ENCODE measurements at regions not wholly inside any gene's neighbourhood (a gene's known extent, or its start where the extent isn't known, plus 50 kb on each side); places are given as distances from the start of the nearest gene placed in this dataset.
A peak's percentile ranks its signal among the peaks of the same experiment; 100 is the strongest.

- no peak for DNase-seq
These were observed 165.9 kb upstream of the NCAM1 start for GRCh38 chr11:112795142-112795815.

GRCh38 chr11:112795911-112796649, 165.1 kb upstream of the NCAM1 start:
- DNase-seq: no peak

GRCh38 chr11:112797092-112797491, 164.1 kb upstream of the NCAM1 start:
- DNase-seq: no peak

- DNase-seq: no peak
These were observed 163.4 kb upstream of the NCAM1 start for GRCh38 chr11:112797648-112798293.

DNA sequence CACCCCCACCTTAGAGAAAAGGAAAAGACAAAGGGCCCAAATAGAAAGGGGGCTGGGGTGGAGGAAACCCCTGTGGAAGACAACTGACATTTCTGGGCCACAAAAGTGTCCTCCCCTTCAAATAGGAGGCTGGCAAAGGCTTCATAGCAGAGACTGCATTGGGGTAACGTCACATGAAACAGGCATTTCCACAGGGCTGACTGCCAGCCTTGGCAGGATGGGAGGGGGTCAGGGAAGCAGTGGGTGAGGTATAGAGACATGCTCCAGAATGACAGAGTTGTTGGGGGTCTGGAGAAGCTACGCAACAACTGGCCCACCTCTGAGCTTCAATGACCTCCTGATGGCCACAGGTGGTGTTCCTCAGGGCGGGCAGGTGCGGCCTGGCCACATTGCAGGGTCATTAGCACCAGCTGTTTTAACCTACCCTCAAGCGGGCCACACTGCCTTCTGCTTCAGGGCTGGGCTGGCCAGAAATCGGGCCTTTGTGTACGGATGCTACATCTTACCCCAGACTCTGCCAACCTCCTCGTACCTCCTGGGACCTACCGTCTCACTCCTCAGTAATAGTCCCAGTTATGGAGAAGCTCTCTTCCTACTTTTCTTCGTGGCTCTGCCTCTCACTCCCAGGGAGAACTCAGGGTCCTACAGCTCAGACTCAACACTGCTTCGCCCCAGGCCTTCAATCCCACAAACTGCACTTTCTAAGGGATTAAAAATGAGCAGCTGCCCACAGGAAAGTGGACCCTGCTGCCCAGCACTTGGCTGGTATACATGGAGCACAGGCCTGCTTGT, 160.0 kb upstream of the NCAM1 start:
- DNase-seq: no peak

GRCh38 chr11:112801817-112802088, 159.5 kb upstream of the NCAM1 start:
- DNase-seq: no peak

DNA sequence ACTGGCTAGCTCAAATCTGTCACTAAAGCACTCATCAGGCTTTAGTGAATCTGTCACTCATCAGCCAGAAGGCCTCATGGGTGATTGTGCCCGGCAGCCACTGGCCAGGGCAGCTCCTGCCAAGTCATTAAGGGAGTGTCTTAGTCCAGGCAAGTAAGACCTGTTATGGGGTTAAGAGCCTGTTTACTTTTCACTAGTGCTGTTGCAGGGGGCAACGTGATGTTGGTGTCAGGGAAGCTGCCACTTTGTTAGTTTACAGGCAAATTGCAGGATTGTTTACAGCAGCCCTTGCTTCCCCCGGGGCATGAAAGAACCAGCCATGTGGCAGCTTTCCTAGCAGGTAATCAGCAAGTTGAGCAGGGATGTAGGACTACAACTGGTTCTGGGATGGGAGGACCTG, 155.6 kb upstream of the NCAM1 start:
- DNase-seq: no peak

DNA sequence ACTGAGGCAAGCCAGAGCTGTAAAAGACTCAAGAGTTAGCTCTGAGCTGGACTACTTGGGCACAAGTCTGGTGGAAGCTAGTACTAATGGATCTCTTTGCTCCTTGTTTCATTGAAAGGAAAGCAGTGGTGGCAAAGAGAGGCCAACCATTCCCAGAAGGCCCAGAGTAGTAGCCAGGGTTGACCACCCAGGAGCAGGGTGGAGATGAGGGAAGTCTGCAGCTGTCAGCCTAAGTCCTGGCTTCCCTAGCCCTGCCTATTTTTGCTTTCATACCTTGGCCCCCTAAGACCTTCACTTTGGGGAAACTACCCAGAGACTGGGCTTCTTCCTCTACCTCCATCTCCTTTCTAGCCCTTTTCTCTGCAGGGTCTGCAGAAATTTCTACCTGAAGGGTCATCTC, 155.0 kb upstream of the NCAM1 start:
- DNase-seq: no peak

- DNase-seq: peak; percentile 31
These were observed 154.3 kb upstream of the NCAM1 start for GRCh38 chr11:112806876-112807275.

GRCh38 chr11:112809429-112809828, 151.8 kb upstream of the NCAM1 start:
- no peak for DNase-seq

GRCh38 chr11:112810951-112811350, 150.3 kb upstream of the NCAM1 start:
- no peak for DNase-seq

- no peak for DNase-seq
These were observed 149.4 kb upstream of the NCAM1 start for GRCh38 chr11:112811783-112812182.

DNA sequence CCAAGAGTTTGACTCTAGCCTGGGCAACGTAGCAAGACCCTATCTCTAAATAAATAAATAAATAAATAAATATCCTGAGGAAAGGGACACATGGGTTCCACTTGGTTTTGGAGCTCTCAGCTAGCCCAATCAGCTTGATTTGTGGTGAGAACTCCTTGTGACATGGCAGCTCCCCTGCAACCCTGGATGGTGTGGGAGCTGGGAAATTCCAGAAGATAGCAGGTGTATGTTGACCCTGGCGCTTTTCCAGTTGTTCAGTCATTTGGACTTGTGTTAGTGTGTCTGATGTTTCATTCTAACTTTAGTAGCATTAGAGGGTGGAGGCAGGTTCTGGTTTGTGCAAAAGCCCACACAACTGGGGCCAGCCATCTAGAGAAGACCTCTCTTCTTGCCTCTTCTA, 148.5 kb upstream of the NCAM1 start:
- DNase-seq: no peak

- DNase-seq: no peak
These were observed 147.1 kb upstream of the NCAM1 start for GRCh38 chr11:112814168-112814567.

DNA sequence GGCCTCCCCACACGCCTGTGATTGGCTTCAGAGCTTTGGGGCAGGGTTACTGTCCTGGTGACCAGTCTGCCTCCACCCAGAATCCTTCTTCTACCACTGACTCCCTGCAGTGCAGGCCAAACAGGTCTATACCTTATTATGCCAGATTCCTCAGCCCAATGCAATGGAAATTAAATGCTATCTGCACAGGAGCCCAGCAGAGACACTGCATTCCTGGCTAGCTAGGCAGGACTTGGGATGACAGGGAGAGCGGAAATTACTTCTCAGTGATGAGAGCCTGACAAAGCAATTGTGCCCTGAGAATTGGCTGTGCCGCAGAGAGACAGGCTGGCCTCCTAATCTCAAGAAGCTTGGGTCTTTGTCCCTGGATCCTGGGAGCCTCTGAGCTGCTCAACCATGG, 143.8 kb upstream of the NCAM1 start:
- DNase-seq: no peak

- DNase-seq: no peak
These were observed 138.5 kb upstream of the NCAM1 start for GRCh38 chr11:112822478-112823274.

DNA sequence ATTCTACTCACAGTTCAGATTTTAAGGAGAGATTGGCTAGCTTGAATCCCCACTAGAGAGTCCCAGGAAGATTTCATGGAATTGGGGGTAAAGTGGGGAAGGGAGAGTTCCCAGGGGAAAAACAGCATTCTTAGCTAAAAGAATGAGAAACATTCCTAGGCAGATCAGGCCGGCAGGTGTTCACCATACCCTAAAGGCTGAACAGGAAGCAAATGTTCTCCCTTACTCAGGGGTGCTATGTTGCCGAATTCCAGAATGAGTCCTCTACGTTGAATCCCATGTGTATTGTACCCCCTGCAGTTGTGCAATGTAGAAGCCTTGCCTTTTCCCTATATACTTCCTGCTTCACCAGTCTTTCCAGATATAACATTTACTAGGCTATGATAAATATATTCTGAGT, 135.2 kb upstream of the NCAM1 start:
- no peak for DNase-seq

- no peak for DNase-seq
These were observed 134.4 kb upstream of the NCAM1 start for GRCh38 chr11:112826788-112827187.

GRCh38 chr11:112828421-112828820, 132.8 kb upstream of the NCAM1 start:
- no peak for DNase-seq

GRCh38 chr11:112829971-112830654, 131.1 kb upstream of the NCAM1 start:
- DNase-seq: no peak

- no peak for DNase-seq
These were observed 130.2 kb upstream of the NCAM1 start for GRCh38 chr11:112831041-112831440.
